ENCODE measurements at regions not wholly inside any gene's neighbourhood (a gene's known extent, or its start where the extent isn't known, plus 50 kb on each side); places are given as distances from the start of the nearest gene placed in this dataset.
"Not testable (repeated sequence)": the region's sequence is repeated elsewhere in the genome, so short reads cannot be mapped to it uniquely, and the experiment has no call there.

DNA sequence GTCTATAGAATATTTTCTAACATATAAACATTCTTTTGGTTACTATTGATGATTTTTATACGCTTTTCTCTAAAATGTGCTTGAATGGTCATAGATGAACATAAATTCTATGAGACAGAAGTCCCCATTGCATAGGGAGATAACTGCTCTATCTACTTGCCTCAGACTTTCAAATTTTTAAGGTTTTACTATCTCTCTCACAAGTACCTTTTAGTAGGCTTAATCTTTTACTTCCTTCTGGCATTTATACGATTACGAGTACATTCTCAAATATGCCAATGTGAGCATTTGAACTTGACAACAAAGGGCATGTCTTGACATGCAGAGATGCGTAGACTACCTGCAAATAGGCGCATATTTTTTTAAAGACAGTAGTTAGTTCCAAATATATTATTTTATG, 935.9 kb upstream of the LRATD1 start:
- no peak for DNase-seq (ENCODE audit: low read depth)

- DNase-seq (ENCODE audit: low read depth) = no peak
These were observed 933.7 kb upstream of the LRATD1 start for GRCh38 chr2:13698847-13699246.

DNA sequence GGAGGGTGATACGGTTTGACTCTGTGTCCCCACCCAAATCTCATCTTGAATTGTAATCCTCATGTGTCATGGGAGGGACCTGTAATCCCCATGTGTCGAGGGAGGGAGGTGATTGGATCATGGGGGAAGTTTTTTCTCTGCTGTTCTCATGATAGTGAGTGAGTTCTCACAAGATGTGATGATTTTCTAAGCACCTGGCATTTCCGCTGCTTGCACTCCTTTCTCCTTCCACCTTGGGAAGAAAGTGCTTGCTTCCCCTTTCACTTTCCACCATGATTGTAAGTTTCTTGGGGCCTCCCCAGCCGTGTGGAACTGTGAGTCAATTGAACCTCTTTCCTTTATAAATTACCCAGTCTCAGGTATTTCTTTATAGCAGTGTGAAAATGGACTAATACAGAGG, 932.6 kb upstream of the LRATD1 start:
- DNase-seq (ENCODE audit: low read depth) = not testable (repeated sequence)

DNA sequence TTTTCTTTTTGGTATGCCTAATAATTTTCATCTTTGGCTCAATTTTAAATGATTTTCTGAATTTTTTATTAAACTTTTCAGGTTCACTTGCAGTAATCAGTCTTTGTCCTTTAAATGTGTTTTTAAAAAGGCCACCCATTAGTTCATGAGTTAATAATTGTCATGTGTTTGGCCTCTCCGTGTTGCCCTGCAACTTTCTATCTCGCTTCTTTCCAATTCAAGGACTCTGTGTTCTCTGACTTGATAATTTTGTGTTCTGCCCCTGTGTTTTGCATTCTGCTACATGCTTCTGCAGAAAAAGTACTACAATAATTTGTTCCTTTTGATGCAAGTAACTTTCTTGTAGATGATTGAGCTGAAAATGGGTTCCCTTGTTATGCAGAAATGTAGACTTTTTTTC, 921.4 kb upstream of the LRATD1 start:
- no peak for DNase-seq (ENCODE audit: low read depth)

DNA sequence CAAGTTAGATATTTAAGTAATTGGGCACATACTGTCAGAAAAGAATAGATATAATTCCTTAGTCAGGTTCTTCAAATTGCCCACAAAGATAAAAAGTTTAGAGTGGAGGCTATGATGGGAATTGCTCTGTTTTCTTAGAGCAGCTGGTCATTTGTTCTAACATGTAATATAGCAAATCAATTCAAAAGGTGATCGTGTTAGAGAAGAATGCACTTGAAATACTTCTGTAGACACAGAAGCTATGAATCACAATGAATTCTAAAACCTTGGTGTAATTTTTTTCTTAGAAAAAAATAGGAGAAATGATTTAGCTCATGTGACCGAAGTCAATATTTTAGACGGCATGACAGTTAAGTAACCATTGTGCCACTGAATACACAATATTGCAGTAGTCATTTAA, 918.1 kb upstream of the LRATD1 start:
- DNase-seq (ENCODE audit: low read depth) = no peak

DNA sequence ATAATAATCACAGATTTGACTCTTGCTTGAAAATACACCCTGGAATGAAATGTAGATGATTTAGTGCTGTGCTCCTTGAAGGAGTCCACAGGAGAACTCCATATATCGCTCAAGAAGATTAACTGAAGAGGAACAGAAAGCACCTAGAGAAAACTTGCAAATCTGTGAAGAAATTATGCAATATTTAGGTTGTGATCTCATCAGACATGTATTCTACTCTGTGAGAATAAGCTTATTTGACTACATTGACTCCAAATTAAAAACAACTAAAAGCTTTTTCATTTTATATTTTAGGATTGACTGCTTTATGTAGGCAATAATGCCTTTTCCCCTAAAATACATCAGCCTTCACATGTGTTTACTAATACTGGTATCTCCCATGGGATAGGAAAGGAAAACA, 906.6 kb upstream of the LRATD1 start:
- no peak for DNase-seq (ENCODE audit: low read depth)

GRCh38 chr2:13745330-13745729, 887.2 kb upstream of the LRATD1 start:
- DNase-seq (ENCODE audit: low read depth) = no peak

- DNase-seq (ENCODE audit: low read depth) = no peak
These were observed 880.6 kb upstream of the LRATD1 start for GRCh38 chr2:13751955-13752354.

DNA sequence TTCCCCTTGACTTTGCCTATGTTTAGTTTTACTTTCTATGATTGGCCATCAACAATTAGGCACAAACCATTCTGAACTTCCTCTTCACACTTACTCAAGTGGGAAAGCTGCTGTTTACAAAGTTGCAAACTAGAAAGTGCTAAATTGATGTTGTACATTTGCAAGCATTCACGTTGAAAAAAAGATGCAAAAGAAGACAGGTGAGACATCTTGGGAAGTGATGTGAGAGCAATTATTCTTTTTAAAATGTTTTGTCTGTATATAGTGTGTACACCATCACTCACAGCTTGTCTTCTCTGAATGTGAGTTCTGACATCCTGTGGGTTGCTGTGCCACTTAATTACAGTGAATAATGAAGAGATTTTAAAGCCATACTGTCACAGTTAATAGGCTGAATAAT, 874.1 kb upstream of the LRATD1 start:
- no peak for DNase-seq (ENCODE audit: low read depth)

- DNase-seq (ENCODE audit: low read depth) = no peak
These were observed 864.2 kb upstream of the LRATD1 start for GRCh38 chr2:13768274-13768673.

GRCh38 chr2:13770279-13770678, 862.2 kb upstream of the LRATD1 start:
- no peak for DNase-seq (ENCODE audit: low read depth)

DNA sequence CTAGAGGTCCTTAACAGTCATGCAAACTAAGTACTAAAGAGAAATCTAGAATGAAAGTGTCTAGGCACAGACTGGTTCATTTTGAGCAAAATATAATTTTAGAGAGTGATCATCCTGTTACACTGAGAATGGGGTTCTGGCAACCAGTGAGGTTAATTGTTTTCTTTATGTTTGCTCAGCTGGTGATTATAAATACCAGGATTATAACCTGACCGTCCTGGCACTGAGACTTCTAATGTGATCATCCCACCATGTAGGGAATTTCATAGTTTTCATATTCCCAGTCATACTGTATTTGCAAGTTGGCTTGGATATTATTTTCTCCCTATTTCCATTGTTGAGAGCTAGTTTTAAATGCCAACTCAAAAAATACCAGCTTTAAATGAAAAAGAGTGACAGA, 852.5 kb upstream of the LRATD1 start:
- DNase-seq (ENCODE audit: low read depth) = no peak

DNA sequence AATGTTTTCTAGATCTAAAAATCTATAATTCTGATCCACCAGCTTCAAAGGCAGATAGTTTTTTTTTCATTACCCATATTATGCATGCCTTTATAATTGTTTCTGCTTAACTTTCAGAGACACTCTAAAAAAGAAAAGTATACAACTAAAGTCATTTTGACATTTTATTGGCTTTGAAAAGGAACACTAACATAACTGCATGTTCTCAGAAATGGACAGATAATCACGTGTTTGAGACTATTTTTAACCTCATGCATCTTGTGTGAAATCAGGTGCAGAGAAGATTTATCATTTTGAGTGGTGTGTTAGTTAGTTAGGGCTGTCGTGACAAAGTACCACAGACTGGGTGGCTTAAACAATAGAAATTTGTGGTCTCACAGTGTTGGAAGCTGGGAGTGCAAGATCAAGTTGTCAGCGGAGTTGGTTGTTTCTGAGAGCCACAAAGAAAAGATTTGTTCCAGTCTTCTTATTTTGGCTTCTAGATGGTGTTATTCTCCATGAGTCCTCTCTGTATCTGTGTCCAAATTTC, 841.4 kb upstream of the LRATD1 start:
- no peak for DNase-seq (ENCODE audit: low read depth)

GRCh38 chr2:13806539-13806938, 826.0 kb upstream of the LRATD1 start:
- no peak for DNase-seq (ENCODE audit: low read depth)

GRCh38 chr2:13813236-13813635, 819.3 kb upstream of the LRATD1 start:
- DNase-seq (ENCODE audit: low read depth) = no peak

- no peak for DNase-seq (ENCODE audit: low read depth)
These were observed 814.5 kb upstream of the LRATD1 start for GRCh38 chr2:13818002-13818401.

GRCh38 chr2:13819896-13820295, 812.6 kb upstream of the LRATD1 start:
- no peak for DNase-seq (ENCODE audit: low read depth)

DNA sequence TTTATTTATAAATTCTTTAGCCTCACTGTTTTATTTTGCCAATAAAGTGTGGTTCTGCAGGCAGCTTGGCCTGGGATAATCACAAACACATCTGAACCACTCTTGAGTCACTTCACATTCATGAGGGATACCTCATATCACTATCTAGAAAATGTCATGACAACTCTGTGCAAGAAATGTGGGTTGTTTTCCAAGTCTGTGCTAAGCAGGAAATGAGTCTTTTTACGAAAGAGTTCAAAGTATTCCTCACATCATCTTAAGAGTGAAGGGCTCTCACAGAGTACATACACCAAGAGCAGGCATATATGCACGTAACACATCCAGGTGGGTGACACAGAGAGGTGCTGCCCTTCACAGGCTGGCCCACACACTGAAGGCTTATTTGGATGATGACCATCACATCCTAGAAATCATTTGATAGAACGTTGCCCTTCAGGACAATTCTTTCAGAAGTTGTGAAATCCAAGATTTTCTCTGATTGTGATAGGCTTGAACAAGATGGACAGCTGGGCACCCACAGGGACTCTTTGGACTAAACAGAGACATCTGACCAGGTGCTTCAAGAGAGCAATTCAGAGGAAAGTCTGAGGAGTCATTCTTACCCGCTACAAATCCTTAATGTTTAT, 811.1 kb upstream of the LRATD1 start:
- no peak for DNase-seq (ENCODE audit: low read depth)

DNA sequence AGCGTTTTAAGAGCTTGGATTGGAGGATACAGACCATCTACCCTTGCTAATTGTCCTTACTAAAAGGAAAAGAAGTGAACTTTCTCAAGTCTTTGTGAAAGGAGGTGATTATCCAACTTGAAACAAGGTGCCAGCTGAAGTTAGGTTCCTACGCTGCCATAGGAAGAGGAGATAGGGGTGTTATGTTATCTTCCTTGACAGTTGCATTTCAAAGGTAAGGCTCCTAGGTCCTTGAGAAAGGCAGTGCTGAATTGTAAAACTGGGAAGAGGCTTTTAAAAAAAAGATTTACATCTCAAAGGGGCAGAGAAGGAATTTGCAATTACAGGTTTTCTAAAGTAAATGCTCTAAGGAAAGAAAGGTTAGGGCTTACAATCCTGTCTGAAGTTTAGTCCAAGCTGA, 810.2 kb upstream of the LRATD1 start:
- DNase-seq (ENCODE audit: low read depth) = no peak

GRCh38 chr2:13826314-13826853, 806.1 kb upstream of the LRATD1 start:
- DNase-seq (ENCODE audit: low read depth) = no peak

DNA sequence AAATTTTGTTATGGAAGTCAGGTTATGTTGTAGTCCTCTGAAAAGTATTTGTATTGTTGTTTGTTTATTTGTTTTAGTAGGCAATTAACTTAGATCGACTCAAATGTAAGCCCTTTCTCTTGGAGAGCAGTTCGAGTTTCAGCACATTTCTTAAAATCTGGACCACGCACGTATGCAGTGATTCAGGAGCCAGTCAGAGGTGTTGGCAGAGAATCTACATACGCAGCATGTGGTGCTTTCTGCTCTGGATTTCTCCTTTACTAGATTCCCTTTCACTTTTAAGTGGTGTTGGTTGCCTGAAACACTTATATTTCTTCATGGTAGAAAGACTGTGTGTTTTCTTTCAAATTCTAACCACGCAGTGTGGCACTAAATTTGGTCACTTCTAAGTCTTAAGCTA, 773.9 kb upstream of the LRATD1 start:
- no peak for DNase-seq (ENCODE audit: low read depth)

GRCh38 chr2:13868275-13868674, 764.2 kb upstream of the LRATD1 start:
- not testable (repeated sequence) for DNase-seq (ENCODE audit: low read depth)

DNA sequence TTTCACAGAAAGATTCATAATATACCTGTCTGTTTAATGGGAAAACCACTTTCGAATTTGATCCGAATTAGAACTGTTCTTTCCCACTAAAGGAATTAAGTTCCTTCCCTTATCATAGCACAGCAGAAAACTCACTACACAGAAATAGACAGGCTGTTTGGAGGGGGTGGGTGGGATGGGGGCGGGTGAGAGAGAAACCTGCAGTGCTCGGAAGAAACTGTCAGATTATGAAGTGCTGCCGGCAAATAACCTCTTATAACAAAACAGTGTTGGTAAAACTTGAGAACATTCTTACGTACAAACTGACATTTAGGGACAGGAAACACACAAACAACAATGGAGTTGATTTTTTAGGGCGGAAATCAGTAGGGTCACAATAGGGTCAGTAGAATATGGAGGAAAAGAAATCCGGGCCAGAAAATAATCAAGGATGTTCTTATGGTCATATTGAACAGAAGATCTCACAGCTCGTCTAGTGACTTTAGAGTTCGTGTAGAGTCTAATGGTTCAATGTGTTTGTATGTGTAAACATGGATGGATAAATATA, 756.0 kb upstream of the LRATD1 start:
- DNase-seq (ENCODE audit: low read depth) = no peak

- no peak for DNase-seq (ENCODE audit: low read depth)
These were observed 754.9 kb upstream of the LRATD1 start for GRCh38 chr2:13877571-13877970.
